ENCODE measurements at regions not wholly inside any gene's neighbourhood (a gene's known extent, or its start where the extent isn't known, plus 50 kb on each side); places are given as distances from the start of the nearest gene placed in this dataset.

DNA sequence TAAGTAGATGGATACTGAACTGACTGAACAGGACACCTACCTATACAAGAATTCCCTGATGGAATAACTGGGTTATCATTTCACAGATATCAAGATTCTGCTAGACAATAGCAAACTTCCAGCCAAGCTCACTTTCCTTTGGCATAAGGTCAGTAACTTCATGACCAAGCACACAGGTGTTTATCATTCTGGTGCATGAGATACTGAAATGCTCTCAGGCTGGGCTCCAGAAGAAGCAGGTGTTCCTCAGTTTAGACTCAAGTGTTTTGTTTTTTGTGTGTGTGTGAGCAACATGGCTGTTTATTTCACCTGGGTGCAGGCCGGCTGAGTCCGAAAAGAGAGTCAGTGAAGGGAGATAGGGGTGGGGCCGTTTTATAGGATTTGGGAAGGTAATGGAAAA is 201.5 kb upstream of the SPOCK3 start:
- TF ChIP-seq XBP1 (CRISPR knock-in tag; IDR thresholded peaks at IDR 0.05): no peak
- TF ChIP-seq, protein P1, sequence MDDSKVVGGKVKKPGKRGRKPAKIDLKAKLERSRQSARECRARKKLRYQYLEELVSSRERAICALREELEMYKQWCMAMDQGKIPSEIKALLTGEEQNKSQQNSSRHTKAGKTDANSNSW (CRISPR knock-in tag; IDR thresholded peaks at IDR 0.05; ENCODE audit: borderline replicate concordance): no peak
- TF ChIP-seq MIER3 (CRISPR knock-in tag; IDR thresholded peaks at IDR 0.05; ENCODE audit: borderline replicate concordance): no peak
- TF ChIP-seq MXI1 (IDR thresholded peaks at IDR 0.05; ENCODE audit: borderline replicate concordance, low read depth, low read length): no peak
- TF ChIP-seq SUZ12 (IDR thresholded peaks at IDR 0.05; ENCODE audit: low read depth, low read length): no peak
- TF ChIP-seq, protein P2, sequence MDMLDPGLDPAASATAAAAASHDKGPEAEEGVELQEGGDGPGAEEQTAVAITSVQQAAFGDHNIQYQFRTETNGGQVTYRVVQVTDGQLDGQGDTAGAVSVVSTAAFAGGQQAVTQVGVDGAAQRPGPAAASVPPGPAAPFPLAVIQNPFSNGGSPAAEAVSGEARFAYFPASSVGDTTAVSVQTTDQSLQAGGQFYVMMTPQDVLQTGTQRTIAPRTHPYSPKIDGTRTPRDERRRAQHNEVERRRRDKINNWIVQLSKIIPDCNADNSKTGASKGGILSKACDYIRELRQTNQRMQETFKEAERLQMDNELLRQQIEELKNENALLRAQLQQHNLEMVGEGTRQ (IDR thresholded peaks at IDR 0.05; ENCODE audit: low read depth, low read length): no peak
- TF ChIP-seq, protein P2 (CRISPR knock-in tag; IDR thresholded peaks at IDR 0.05; ENCODE audit: borderline replicate concordance): no peak
- TF ChIP-seq, protein P3, sequence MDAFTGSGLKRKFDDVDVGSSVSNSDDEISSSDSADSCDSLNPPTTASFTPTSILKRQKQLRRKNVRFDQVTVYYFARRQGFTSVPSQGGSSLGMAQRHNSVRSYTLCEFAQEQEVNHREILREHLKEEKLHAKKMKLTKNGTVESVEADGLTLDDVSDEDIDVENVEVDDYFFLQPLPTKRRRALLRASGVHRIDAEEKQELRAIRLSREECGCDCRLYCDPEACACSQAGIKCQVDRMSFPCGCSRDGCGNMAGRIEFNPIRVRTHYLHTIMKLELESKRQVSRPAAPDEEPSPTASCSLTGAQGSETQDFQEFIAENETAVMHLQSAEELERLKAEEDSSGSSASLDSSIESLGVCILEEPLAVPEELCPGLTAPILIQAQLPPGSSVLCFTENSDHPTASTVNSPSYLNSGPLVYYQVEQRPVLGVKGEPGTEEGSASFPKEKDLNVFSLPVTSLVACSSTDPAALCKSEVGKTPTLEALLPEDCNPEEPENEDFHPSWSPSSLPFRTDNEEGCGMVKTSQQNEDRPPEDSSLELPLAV (CRISPR knock-in tag; conservative IDR thresholded peaks at IDR 0.05; ENCODE audit: low read depth): no peak
- TF ChIP-seq, protein P4, sequence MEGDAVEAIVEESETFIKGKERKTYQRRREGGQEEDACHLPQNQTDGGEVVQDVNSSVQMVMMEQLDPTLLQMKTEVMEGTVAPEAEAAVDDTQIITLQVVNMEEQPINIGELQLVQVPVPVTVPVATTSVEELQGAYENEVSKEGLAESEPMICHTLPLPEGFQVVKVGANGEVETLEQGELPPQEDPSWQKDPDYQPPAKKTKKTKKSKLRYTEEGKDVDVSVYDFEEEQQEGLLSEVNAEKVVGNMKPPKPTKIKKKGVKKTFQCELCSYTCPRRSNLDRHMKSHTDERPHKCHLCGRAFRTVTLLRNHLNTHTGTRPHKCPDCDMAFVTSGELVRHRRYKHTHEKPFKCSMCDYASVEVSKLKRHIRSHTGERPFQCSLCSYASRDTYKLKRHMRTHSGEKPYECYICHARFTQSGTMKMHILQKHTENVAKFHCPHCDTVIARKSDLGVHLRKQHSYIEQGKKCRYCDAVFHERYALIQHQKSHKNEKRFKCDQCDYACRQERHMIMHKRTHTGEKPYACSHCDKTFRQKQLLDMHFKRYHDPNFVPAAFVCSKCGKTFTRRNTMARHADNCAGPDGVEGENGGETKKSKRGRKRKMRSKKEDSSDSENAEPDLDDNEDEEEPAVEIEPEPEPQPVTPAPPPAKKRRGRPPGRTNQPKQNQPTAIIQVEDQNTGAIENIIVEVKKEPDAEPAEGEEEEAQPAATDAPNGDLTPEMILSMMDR (CRISPR knock-in tag; IDR thresholded peaks at IDR 0.05): no peak
- TF ChIP-seq, protein P5, sequence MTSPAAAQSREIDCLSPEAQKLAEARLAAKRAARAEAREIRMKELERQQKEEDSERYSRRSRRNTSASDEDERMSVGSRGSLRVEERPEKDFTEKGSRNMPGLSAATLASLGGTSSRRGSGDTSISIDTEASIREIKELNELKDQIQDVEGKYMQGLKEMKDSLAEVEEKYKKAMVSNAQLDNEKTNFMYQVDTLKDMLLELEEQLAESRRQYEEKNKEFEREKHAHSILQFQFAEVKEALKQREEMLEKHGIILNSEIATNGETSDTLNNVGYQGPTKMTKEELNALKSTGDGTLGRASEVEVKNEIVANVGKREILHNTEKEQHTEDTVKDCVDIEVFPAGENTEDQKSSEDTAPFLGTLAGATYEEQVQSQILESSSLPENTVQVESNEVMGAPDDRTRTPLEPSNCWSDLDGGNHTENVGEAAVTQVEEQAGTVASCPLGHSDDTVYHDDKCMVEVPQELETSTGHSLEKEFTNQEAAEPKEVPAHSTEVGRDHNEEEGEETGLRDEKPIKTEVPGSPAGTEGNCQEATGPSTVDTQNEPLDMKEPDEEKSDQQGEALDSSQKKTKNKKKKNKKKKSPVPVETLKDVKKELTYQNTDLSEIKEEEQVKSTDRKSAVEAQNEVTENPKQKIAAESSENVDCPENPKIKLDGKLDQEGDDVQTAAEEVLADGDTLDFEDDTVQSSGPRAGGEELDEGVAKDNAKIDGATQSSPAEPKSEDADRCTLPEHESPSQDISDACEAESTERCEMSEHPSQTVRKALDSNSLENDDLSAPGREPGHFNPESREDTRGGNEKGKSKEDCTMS (CRISPR knock-in tag; conservative IDR thresholded peaks at IDR 0.05): no peak
- TF ChIP-seq, protein P6, sequence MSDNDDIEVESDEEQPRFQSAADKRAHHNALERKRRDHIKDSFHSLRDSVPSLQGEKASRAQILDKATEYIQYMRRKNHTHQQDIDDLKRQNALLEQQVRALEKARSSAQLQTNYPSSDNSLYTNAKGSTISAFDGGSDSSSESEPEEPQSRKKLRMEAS (IDR thresholded peaks at IDR 0.05): no peak
- TF ChIP-seq, protein P7, sequence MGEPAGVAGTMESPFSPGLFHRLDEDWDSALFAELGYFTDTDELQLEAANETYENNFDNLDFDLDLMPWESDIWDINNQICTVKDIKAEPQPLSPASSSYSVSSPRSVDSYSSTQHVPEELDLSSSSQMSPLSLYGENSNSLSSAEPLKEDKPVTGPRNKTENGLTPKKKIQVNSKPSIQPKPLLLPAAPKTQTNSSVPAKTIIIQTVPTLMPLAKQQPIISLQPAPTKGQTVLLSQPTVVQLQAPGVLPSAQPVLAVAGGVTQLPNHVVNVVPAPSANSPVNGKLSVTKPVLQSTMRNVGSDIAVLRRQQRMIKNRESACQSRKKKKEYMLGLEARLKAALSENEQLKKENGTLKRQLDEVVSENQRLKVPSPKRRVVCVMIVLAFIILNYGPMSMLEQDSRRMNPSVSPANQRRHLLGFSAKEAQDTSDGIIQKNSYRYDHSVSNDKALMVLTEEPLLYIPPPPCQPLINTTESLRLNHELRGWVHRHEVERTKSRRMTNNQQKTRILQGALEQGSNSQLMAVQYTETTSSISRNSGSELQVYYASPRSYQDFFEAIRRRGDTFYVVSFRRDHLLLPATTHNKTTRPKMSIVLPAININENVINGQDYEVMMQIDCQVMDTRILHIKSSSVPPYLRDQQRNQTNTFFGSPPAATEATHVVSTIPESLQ (CRISPR knock-in tag; conservative IDR thresholded peaks at IDR 0.05): no peak

All from HepG2 (cell line).